Spleen (tissue), 7 donors: ENCODE measurements at regions not wholly inside any gene's neighbourhood (a gene's known extent, or its start where the extent isn't known, plus 50 kb on each side); places are given as distances from the start of the nearest gene placed in this dataset.

Experiments
- CTCF ChIP-seq, 11 experiments: fragments of 200-600 bp in 7 of 11; fragments of 450-650 bp in 4 of 11; sonication (generic) in 4 of 11; IDR thresholded peaks in 8 of 11; conservative IDR thresholded peaks in 3 of 11; 1 replicate in 7 of 11; 2 replicates in 4 of 11; pipeline versions ENCODE4 v1.4.0 to v1.8.0; 2016 to 2021; ENCODE audit warnings: antibody characterized with exemption in 11 of 11, inconsistent platforms in 4 of 11, mild to moderate bottlenecking in 1 of 11
- POLR2A ChIP-seq, 3 donors: fragments of 450-650 bp; IDR thresholded peaks; one replicate each; pipeline ENCODE4 v1.5.1; 2017; ENCODE audit warnings: antibody characterized with exemption in 3 of 3, mild to moderate bottlenecking in 1 of 3
- POLR2AphosphoS5 ChIP-seq, 3 donors: sonication (generic); formaldehyde crosslinking; IDR thresholded peaks; one replicate each; pipeline ENCODE4 v1.5.1; 2017; ENCODE audit warnings: antibody characterized with exemption in 3 of 3
- donor health status: DM: no; HTN: no; CAD: no; lungs with moderate emphysema.
- donor health status: DM: no; HTN: no; CAD: no.
- donor health status: DM: no; HTN: no; CAD: no.

- no peak for TF ChIP-seq CTCF (IDR thresholded peaks at IDR 0.05 in 8 of 11, conservative IDR thresholded peaks at IDR 0.05 in 3 of 11)
- TF ChIP-seq POLR2A (IDR thresholded peaks at IDR 0.05), result no peak
- no peak for TF ChIP-seq POLR2AphosphoS5 (IDR thresholded peaks at IDR 0.05)
Observed at GRCh38 chr12:89194683-89195082, 157.6 kb downstream of the DUSP6 start.
